Gastroesophageal sphincter (tissue), 4 donors: ENCODE measurements at regions not wholly inside any gene's neighbourhood (a gene's known extent, or its start where the extent isn't known, plus 50 kb on each side); places are given as distances from the start of the nearest gene placed in this dataset.

Experiments
- ATAC-seq: fragments of 150-250 bp; one replicate; pipeline ENCODE4 v1.9.1; 2016; ENCODE audit warnings: mild to moderate bottlenecking, moderate library complexity
- H3K27ac ChIP-seq, 4 donors: fragments of 200-600 bp; sonication (generic) in 3 of 4; 1 replicate in 3 of 4; 2 replicates in 1 of 4; pipeline ENCODE4 v1.5.1; 2016 to 2019
- H3K27me3 ChIP-seq: fragments of 200-600 bp; sonication (generic); one replicate; pipeline ENCODE4 v1.5.1; 2019
- H3K36me3 ChIP-seq, 2 donors: fragments of 200-600 bp; sonication (generic); one replicate each; pipeline ENCODE4 v1.5.1; 2019; ENCODE audit warnings: control low read depth in 1 of 2
- H3K4me1 ChIP-seq, 3 donors: fragments of 200-600 bp; sonication (generic); 1 replicate in 2 of 3; 2 replicates in 1 of 3; pipeline ENCODE4 v1.5.1; 2016 to 2019; ENCODE audit warnings: control low read depth in 2 of 3
- H3K4me3 ChIP-seq, 2 donors: fragments of 200-600 bp; sonication (generic); one replicate each; pipeline ENCODE4 v1.5.1; 2019; ENCODE audit warnings: mild to moderate bottlenecking in 1 of 2, moderate library complexity in 1 of 2
- H3K9me3 ChIP-seq, 3 donors: fragments of 200-600 bp; sonication (generic); one replicate each; pipeline ENCODE4 v1.5.1; 2017 to 2019; ENCODE audit warnings: control low read depth in 2 of 3
- CTCF ChIP-seq, 4 experiments: fragments of 200-600 bp in 2 of 4; fragments of 450-650 bp in 2 of 4; sonication (generic) in 1 of 4; IDR thresholded peaks; one replicate each; pipeline ENCODE4 v1.5.1; 2017 to 2019; ENCODE audit warnings: antibody characterized with exemption in 4 of 4, mild to moderate bottlenecking in 2 of 4, moderate library complexity in 2 of 4
- EP300 ChIP-seq: sonication (generic); formaldehyde crosslinking; IDR thresholded peaks from one replicate; pipeline ENCODE4 v1.6.1; 2017; ENCODE audit warnings: antibody characterized with exemption, mild to moderate bottlenecking
- POLR2A ChIP-seq, 2 donors: fragments of 450-650 bp; IDR thresholded peaks; one replicate each; pipeline ENCODE4 v1.6.1; 2017; ENCODE audit warnings: antibody characterized with exemption in 2 of 2, mild to moderate bottlenecking in 2 of 2, moderate library complexity in 1 of 2
- POLR2AphosphoS5 ChIP-seq: sonication (generic); formaldehyde crosslinking; IDR thresholded peaks from one replicate; pipeline ENCODE4 v1.6.1; 2017; ENCODE audit warnings: antibody characterized with exemption
- WGBS, 2 donors: methylation state at CpG; one replicate each; pipeline ENCODE4 v1.1.5; 2018; ENCODE audit warnings: low coverage in 1 of 2; 5-methylcytosine and 5-hydroxymethylcytosine counted together

DNA sequence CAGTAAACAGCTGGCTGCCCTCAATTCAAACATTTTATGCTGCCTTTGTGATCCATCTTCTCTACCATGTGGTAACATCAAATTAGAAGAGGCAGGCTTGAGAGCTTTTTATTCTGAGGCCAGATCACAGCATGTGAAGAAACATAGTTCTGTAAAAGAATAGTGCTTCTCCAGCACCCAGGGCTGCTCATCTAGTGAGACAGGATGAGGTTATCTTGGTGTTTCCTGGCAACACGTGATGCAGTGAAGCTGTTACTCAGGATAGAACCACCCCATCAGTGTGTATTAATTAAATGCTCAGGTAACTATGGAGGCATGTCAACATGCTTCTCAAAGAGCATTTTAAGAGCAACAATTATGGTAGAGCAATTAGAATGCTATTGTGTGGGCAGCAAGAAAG, 400.5 kb upstream of the ACO1 start:
- WGBS, 2 donors, result 13% methylated on average over 1 of the region's 1 CpG; no CpG with 5 or more reads in 1 of the 2 donors
- H3K36me3 ChIP-seq, result no peaks in the 10 kb centered on the region
- ATAC-seq, result no peak
- H3K9me3 ChIP-seq, result peaks cover 0 to 28% (median 0%) of the 10 kb centered on the region in 3 donors
- H3K4me3 ChIP-seq, result no peak overlapping the region
- H3K27me3 ChIP-seq, result no peaks in the 10 kb centered on the region
- no peaks in the 10 kb centered on the region for H3K4me1 ChIP-seq
- TF ChIP-seq CTCF (IDR thresholded peaks at IDR 0.05), result no peak
- no peak for TF ChIP-seq POLR2AphosphoS5
- no peak for TF ChIP-seq POLR2A (IDR thresholded peaks at IDR 0.05)
- TF ChIP-seq EP300, result no peak
- no peak overlapping the region for H3K27ac ChIP-seq

GRCh38 chr9:31996331-31996730, 388.1 kb upstream of the ACO1 start:
- no peak for ATAC-seq
- Histone ChIP-seq H3K27ac (no peak overlapping the region), H3K36me3 (no peaks in the 10 kb centered on the region), H3K9me3 (peaks cover 0 to 3% (median 0%) of the 10 kb centered on the region in 3 donors), H3K27me3 (no peaks in the 10 kb centered on the region), H3K4me1 (no peaks in the 10 kb centered on the region), H3K4me3 (no peak overlapping the region)
- no peak for TF ChIP-seq POLR2AphosphoS5
- TF ChIP-seq POLR2A (IDR thresholded peaks at IDR 0.05), result no peak
- TF ChIP-seq CTCF (IDR thresholded peaks at IDR 0.05), result no peak
- TF ChIP-seq EP300, result no peak
- WGBS, 2 donors, result 54 to 69% methylated on average over 1 of the region's 1 CpG

- Histone ChIP-seq H3K27me3 (no peaks in the 10 kb centered on the region), H3K27ac (no peak overlapping the region), H3K4me3 (no peak overlapping the region), H3K36me3 (no peaks in the 10 kb centered on the region), H3K9me3 (no peaks in the 10 kb centered on the region), H3K4me1 (no peaks in the 10 kb centered on the region)
- WGBS, 2 donors, result 46 to 76% methylated on average over 7 of the region's 7 CpGs
- TF ChIP-seq POLR2AphosphoS5 (no peak), POLR2A (IDR thresholded peaks at IDR 0.05) (no peak), EP300 (no peak), CTCF (IDR thresholded peaks at IDR 0.05) (no peak)
- ATAC-seq, result no peak
Observed at GRCh38 chr9:32004431-32005076, 379.9 kb upstream of the ACO1 start.

- no peak for TF ChIP-seq CTCF (IDR thresholded peaks at IDR 0.05)
- no peak for TF ChIP-seq EP300
- no peak for TF ChIP-seq POLR2A (IDR thresholded peaks at IDR 0.05)
- Histone ChIP-seq H3K4me1 (no peaks in the 10 kb centered on the region), H3K27me3 (no peaks in the 10 kb centered on the region), H3K36me3 (no peaks in the 10 kb centered on the region), H3K27ac (no peak overlapping the region), H3K9me3 (peaks cover 0 to 7% (median 0%) of the 10 kb centered on the region in 3 donors), H3K4me3 (no peak overlapping the region)
- WGBS, 2 donors, result no CpG with 5 or more reads among the region's 8 CpGs
- peak; percentile 13 for ATAC-seq
Observed at GRCh38 chr9:32010322-32010721, 374.1 kb upstream of the ACO1 start.

DNA sequence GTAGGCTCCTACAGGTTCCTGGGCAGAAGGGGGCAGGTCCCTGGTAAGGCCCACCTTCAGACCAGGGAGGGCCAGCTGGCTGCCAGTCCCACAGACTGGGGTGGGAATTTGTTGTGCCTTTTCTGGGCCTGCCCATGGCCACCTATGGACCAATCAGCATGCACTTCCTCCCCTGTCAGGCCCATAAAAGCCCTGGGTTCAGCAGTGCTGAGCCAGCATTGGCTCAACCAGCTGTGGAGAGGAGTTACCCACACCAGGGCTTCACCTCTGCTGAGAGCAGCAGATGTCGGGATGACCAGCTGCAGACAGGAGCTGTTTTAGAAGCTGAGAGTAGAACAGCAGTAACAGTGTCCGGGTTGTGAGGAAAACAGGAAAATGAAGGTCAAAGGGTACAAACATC, 373.4 kb upstream of the ACO1 start:
- 57% methylated on average over 1 of the region's 2 CpGs; no CpG with 5 or more reads in 1 of the 2 donors for WGBS, 2 donors
- no peaks in the 10 kb centered on the region for H3K4me1 ChIP-seq
- H3K4me3 ChIP-seq, result no peak overlapping the region
- H3K27me3 ChIP-seq, result no peaks in the 10 kb centered on the region
- no peaks in the 10 kb centered on the region for H3K36me3 ChIP-seq
- no peak for TF ChIP-seq POLR2AphosphoS5
- ATAC-seq, result peak; percentile 13
- H3K27ac ChIP-seq, result no peak overlapping the region
- peaks cover 0 to 13% (median 0%) of the 10 kb centered on the region in 3 donors for H3K9me3 ChIP-seq
